ENCODE measurements at regions not wholly inside any gene's neighbourhood (a gene's known extent, or its start where the extent isn't known, plus 50 kb on each side); places are given as distances from the start of the nearest gene placed in this dataset.

- no peak for TF ChIP-seq POLR2A (IDR thresholded peaks at IDR 0.05)
- TF ChIP-seq CTCF (IDR thresholded peaks at IDR 0.05): no peak
Observed at GRCh38 chr4:84291969-84292368, 207.1 kb downstream of the NKX6-1 start.

All from testis (tissue), 2 donors.